ENCODE measurements at regions not wholly inside any gene's neighbourhood (a gene's known extent, or its start where the extent isn't known, plus 50 kb on each side); places are given as distances from the start of the nearest gene placed in this dataset.

- TF ChIP-seq CTCF (IDR thresholded peaks at IDR 0.05) (no peak), POLR2A (IDR thresholded peaks at IDR 0.05) (no peak)
Observed at GRCh38 chr4:153087671-153088194, 116.5 kb upstream of the TRIM2 start.

Data from tibial nerve (tissue), 3 donors.